ENCODE measurements at regions not wholly inside any gene's neighbourhood (a gene's known extent, or its start where the extent isn't known, plus 50 kb on each side); places are given as distances from the start of the nearest gene placed in this dataset.

GRCh38 chr4:3669553-3669949, 96.6 kb upstream of the ADRA2C start:
- no peak for TF ChIP-seq CTCF (conservative IDR thresholded peaks at IDR 0.05; ENCODE audit: control insufficient read depth, insufficient read depth, low read depth, low read length)
- no peak for DNase-seq (ENCODE audit: low read depth)
- no peak overlapping the region for H3K4me3 ChIP-seq (ENCODE audit: control insufficient read depth, low read depth, low read length)

GRCh38 chr4:3668825-3669552, 97.2 kb upstream of the ADRA2C start:
- no peak for TF ChIP-seq CTCF (conservative IDR thresholded peaks at IDR 0.05; ENCODE audit: control insufficient read depth, insufficient read depth, low read depth, low read length)
- DNase-seq (ENCODE audit: low read depth) = no peak
- H3K4me3 ChIP-seq (ENCODE audit: control insufficient read depth, low read depth, low read length) = no peak overlapping the region

GRCh38 chr4:3667258-3667657, 98.9 kb upstream of the ADRA2C start:
- DNase-seq (ENCODE audit: low read depth) = no peak
- H3K4me3 ChIP-seq (ENCODE audit: control insufficient read depth, low read depth, low read length) = no peak overlapping the region
- no peak for TF ChIP-seq CTCF (conservative IDR thresholded peaks at IDR 0.05; ENCODE audit: control insufficient read depth, insufficient read depth, low read depth, low read length)

- TF ChIP-seq CTCF (conservative IDR thresholded peaks at IDR 0.05; ENCODE audit: control insufficient read depth, insufficient read depth, low read depth, low read length) = no peak
- DNase-seq (ENCODE audit: low read depth) = no peak
- H3K4me3 ChIP-seq (ENCODE audit: control insufficient read depth, low read depth, low read length) = no peak overlapping the region
Observed at GRCh38 chr4:3666263-3666662, 99.9 kb upstream of the ADRA2C start.

DNA sequence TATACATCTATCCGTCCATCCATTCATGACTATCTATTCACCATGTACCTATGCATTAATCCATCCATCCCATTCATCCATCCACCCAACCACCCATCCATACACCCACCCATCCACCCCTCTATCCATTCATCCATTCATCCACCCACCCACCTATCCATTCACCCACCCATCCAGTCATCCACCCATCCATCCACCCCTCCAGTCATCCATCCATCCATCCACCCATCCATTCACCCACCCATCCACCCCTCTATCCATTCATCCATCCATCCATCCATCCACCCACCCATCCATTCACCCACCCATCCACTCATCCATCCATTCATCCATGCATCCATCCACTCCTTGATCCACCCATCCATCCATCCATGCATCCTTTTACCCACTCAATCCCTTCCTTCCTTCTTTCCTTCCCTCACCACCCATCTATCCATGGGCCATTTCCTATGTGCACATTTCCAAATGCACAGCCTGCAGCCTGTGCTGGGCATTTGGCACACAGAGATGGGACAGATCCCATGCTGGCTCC, 100.8 kb upstream of the ADRA2C start:
- DNase-seq (ENCODE audit: low read depth) = no peak
- TF ChIP-seq CTCF (conservative IDR thresholded peaks at IDR 0.05; ENCODE audit: control insufficient read depth, insufficient read depth, low read depth, low read length) = no peak

GRCh38 chr4:3663791-3664190, 102.4 kb upstream of the ADRA2C start:
- DNase-seq (ENCODE audit: low read depth) = no peak
- H3K4me3 ChIP-seq (ENCODE audit: control insufficient read depth, low read depth, low read length) = no peak overlapping the region
- no peak for TF ChIP-seq CTCF (conservative IDR thresholded peaks at IDR 0.05; ENCODE audit: control insufficient read depth, insufficient read depth, low read depth, low read length)

More for the DNA sequence above, 100.8 kb upstream of the ADRA2C start:
- H3K4me3 ChIP-seq (ENCODE audit: control insufficient read depth, low read depth, low read length) = no peak overlapping the region

Measured in fibroblast of mammary gland (primary cell).